Kidney (tissue), 13 donors: ENCODE measurements at regions not wholly inside any gene's neighbourhood (a gene's known extent, or its start where the extent isn't known, plus 50 kb on each side); places are given as distances from the start of the nearest gene placed in this dataset.

Experiments used
- DNase-seq, 5 donors: peaks; one replicate each; pipeline ENCODE4 v3.0.0-alpha.2; 2013 to 2020
- FAIRE-seq: peaks from 2 replicates; lab custom pipeline; 2012; peaks lifted over from hg19 to GRCh38; lab: Jason Lieb, UNC
- H3K27ac ChIP-seq, 2 donors: one replicate each; pipeline ENCODE4 v1.7.0; 2013; ENCODE audit warnings: low read depth in 2 of 2, low read length in 2 of 2, inconsistent platforms in 1 of 2
- H3K27me3 ChIP-seq: one replicate; pipeline ENCODE4 v1.7.1; 2013; ENCODE audit warnings: low read length, inconsistent platforms; ENCODE audit not compliant: control insufficient read depth, insufficient read depth
- H3K36me3 ChIP-seq, 3 donors: one replicate each; pipeline versions ENCODE4 v1.7.0 to v1.7.1; 2013; ENCODE audit warnings: low read length in 3 of 3, control low read depth in 1 of 3, inconsistent platforms in 1 of 3; ENCODE audit not compliant: insufficient read depth in 3 of 3, control insufficient read depth in 2 of 3
- H3K4me1 ChIP-seq, 3 donors: one replicate each; pipeline versions ENCODE4 v1.7.0 to v1.7.1; 2013; ENCODE audit warnings: low read length in 3 of 3, inconsistent platforms in 1 of 3, low read depth in 1 of 3; ENCODE audit not compliant: control insufficient read depth in 2 of 3, insufficient read depth in 2 of 3
- H3K4me3 ChIP-seq, 3 donors: one replicate each; pipeline versions ENCODE4 v1.7.0 to v1.8.1; 2013; ENCODE audit warnings: low read length in 3 of 3, control low read depth in 1 of 3, inconsistent platforms in 1 of 3
- H3K9ac ChIP-seq, 3 donors: one replicate each; pipeline versions ENCODE4 v1.7.0 to v1.7.1; 2013; ENCODE audit warnings: low read length in 3 of 3, control low read depth in 1 of 3, inconsistent platforms in 1 of 3
- H3K9me3 ChIP-seq, 3 donors: one replicate each; pipeline versions ENCODE4 v1.7.0 to v1.7.1; 2013; ENCODE audit warnings: low read length in 3 of 3, control low read depth in 1 of 3, inconsistent platforms in 1 of 3; ENCODE audit not compliant: control insufficient read depth in 2 of 3, insufficient read depth in 1 of 3
- CTCF ChIP-seq: IDR thresholded peaks from 3 replicates; pipeline ENCODE4 v1.5.1; 2012; ENCODE audit warnings: mild to moderate bottlenecking, moderate library complexity, borderline replicate concordance; ENCODE audit not compliant: insufficient read depth; ENCODE audit errors: extremely low read depth
- intact Hi-C: fragments of 100-400 bp; cut with DNase I; formaldehyde crosslinking; loops from one replicate; pipeline ENCODE4 v1.11.1; 2022
- donor health status: control.
- donor health status: control.
- donor health status: control.
- donor health status: control.
- donor health status: control.
- donor health status: DM: yes; HTN: yes; CAD: no.
- donor health status: Normal renal cell carcinoma (clear cell type).

DNA sequence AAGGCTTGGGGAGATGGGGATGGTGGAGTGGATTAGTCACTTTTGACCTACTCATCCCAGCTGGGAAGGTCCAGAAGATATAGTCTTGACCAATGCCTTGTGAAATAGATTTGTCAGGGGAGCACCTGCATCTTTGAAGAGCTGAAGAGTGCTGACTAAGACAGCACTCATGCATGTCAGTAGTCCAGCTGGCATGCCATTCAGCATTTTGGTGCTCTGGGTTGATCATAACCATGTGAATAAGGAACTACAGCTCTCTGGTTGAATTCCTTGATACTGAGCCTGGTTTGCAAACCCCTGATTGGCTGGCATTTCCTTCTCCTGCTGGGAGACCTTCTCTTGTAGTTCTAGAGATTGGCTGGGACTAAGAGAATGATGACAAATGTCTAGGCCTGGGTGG lies 106.8 kb upstream of the ALX4 start:
- Histone ChIP-seq H3K27me3 (no peaks in the 10 kb centered on the region), H3K9me3 (no peaks in the 10 kb centered on the region), H3K4me3 (no peak overlapping the region), H3K4me1 (no peaks in the 10 kb centered on the region), H3K27ac (no peak overlapping the region), H3K9ac (no peak overlapping the region), H3K36me3 (no peaks in the 10 kb centered on the region)
- DNase-seq (peak in 1 of 5 donors; percentile 2), FAIRE-seq (no peak)
- intact Hi-C loops = no loop called here
- no peak for TF ChIP-seq CTCF

DNA sequence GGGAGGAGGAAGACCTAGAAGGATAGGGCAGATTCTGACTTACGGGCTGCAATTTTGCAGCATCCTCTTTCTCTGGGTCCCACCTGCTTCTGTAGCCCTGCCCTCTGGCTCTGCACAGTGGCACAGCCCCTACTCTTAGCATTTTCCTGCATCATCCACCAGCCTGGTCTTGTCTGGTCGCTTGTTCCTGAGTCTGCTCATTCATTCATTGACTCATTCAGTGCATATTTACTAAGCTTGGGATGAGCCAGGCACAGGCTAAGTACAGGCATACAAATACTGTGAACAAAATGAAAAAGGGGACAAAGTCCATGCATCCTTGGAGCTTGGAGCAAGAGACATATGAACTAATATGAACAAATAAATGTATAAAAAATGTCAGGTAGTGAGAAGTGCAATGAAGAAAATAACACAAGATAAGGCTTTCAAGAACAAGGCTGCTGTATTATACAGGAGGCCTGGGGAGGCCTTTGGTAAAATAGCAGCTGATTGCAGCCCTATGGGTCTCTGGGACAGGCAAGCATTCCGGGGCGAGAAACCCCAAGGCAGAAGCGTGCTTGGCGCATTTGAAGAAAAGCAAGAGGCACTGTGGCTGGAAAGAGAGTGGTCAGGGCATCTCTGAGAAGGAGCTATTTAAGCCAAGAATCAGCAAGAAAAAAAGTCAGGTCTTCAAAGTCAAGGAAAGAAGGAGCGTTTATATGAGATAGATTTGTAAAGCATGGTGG lies 108.0 kb upstream of the ALX4 start:
- Histone ChIP-seq H3K9ac (no peak overlapping the region), H3K4me3 (no peak overlapping the region), H3K36me3 (no peaks in the 10 kb centered on the region), H3K9me3 (no peaks in the 10 kb centered on the region), H3K27ac (no peak overlapping the region), H3K27me3 (no peaks in the 10 kb centered on the region), H3K4me1 (no peaks in the 10 kb centered on the region)
- no peak for TF ChIP-seq CTCF
- DNase-seq = peak in 1 of 5 donors; percentile 7
- intact Hi-C loops = no loop called here
- no peak for FAIRE-seq

- intact Hi-C loops = no loop called here
- Histone ChIP-seq H3K27ac (no peak overlapping the region), H3K9ac (no peak overlapping the region), H3K27me3 (no peaks in the 10 kb centered on the region), H3K4me1 (no peaks in the 10 kb centered on the region), H3K4me3 (no peak overlapping the region), H3K36me3 (no peaks in the 10 kb centered on the region), H3K9me3 (no peaks in the 10 kb centered on the region)
- no peak for FAIRE-seq
- no peak for TF ChIP-seq CTCF
- DNase-seq = peak in 1 of 5 donors; percentile 4
Observed at GRCh38 chr11:44418456-44418830, 108.5 kb upstream of the ALX4 start.

DNA sequence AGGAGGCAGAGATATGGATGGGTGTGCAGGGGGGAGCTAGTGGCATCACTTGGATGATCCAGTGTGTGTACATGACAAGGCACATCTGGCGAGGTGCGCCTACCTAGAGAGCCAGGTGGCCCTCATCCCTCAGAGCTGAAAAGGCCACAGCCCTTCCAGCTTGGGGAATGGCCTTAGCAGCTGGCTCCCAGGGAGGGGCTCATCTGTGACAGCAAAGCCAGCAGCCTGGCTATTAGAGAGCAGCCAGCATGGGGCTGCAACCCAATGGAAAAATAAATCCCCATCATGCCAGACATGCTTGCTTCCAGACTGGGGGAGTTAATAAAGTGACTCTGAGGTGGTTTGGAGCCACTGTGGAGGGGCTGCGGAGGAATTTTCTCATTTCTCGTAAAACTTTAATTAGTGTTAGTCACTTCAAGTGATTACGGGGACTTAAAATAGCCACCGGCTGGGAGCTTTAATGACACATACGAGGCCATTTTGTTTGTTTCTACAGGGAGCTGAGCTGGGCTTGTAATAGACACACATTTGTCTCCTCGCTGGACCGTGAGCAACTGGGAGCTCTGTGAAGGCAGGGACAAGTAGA lies 111.2 kb upstream of the ALX4 start:
- H3K27me3 ChIP-seq = no peaks in the 10 kb centered on the region
- no peak overlapping the region for H3K9ac ChIP-seq
- intact Hi-C loops = no loop called here
- no peak overlapping the region for H3K27ac ChIP-seq
- no peaks in the 10 kb centered on the region for H3K9me3 ChIP-seq
- FAIRE-seq = no peak
- no peaks in the 10 kb centered on the region for H3K4me1 ChIP-seq
- DNase-seq = peak in 2 of 5 donors; percentile 17 to 23
- H3K4me3 ChIP-seq = no peak overlapping the region
- no peaks in the 10 kb centered on the region for H3K36me3 ChIP-seq
- TF ChIP-seq CTCF = no peak
